ENCODE measurements at regions not wholly inside any gene's neighbourhood (a gene's known extent, or its start where the extent isn't known, plus 50 kb on each side); places are given as distances from the start of the nearest gene placed in this dataset.

DNA sequence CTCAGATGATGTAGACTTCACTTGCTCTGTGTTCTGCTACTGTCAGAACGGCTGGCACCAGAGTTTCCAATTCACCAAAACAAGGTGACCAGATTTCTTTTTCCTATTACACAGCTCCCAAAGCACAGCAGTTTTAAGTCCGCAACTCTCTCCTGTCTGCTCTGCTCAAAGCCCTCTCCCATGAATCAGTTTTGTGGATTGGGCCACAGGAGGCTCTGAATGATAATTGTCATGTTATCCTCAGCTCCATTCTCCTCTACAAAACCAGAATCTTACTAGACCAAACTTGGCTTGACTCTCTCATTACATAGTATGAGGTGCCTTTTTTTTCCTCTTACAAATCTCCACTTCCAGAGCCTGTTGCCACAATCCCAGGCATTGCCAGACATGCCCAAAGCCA is 223.5 kb downstream of the SNX13 start:
- Histone ChIP-seq H3K36me3 (ENCODE audit: low read length) (no peaks in the 10 kb centered on the region), H3K27ac (ENCODE audit: low read depth, low read length) (no peak overlapping the region), H3K79me2 (ENCODE audit: insufficient read depth, low read length) (no peaks in the 10 kb centered on the region), H3K9ac (ENCODE audit: low read length) (no peak overlapping the region), H3F3A (ENCODE audit: insufficient read depth) (no peaks in the 10 kb centered on the region), H2AFZ (ENCODE audit: low read depth, low read length, severe bottlenecking) (no peak overlapping the region), H3K27me3 (ENCODE audit: low read length) (no peaks in the 10 kb centered on the region), H4K20me1 (ENCODE audit: low read depth, low read length) (no peaks in the 10 kb centered on the region), H3K4me2 (ENCODE audit: low read depth, low read length, poor library complexity, severe bottlenecking) (no peak overlapping the region), H3K4me3 (ENCODE audit: insufficient read depth, low read length, poor library complexity, severe bottlenecking) (no peak overlapping the region), H3K9me2 (replicated peaks; ENCODE audit: insufficient read depth, low read length) (no peaks in the 10 kb centered on the region), H3K9me3 (ENCODE audit: insufficient read depth, low read length) (no peaks in the 10 kb centered on the region)
- TF ChIP-seq EZH2phosphoT487 (conservative IDR thresholded peaks at IDR 0.05; ENCODE audit: low read length): no peak
- TF ChIP-seq, protein P1, sequence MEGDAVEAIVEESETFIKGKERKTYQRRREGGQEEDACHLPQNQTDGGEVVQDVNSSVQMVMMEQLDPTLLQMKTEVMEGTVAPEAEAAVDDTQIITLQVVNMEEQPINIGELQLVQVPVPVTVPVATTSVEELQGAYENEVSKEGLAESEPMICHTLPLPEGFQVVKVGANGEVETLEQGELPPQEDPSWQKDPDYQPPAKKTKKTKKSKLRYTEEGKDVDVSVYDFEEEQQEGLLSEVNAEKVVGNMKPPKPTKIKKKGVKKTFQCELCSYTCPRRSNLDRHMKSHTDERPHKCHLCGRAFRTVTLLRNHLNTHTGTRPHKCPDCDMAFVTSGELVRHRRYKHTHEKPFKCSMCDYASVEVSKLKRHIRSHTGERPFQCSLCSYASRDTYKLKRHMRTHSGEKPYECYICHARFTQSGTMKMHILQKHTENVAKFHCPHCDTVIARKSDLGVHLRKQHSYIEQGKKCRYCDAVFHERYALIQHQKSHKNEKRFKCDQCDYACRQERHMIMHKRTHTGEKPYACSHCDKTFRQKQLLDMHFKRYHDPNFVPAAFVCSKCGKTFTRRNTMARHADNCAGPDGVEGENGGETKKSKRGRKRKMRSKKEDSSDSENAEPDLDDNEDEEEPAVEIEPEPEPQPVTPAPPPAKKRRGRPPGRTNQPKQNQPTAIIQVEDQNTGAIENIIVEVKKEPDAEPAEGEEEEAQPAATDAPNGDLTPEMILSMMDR (IDR thresholded peaks at IDR 0.05; ENCODE audit: insufficient read depth, low read length, poor library complexity, severe bottlenecking): no peak

DNA sequence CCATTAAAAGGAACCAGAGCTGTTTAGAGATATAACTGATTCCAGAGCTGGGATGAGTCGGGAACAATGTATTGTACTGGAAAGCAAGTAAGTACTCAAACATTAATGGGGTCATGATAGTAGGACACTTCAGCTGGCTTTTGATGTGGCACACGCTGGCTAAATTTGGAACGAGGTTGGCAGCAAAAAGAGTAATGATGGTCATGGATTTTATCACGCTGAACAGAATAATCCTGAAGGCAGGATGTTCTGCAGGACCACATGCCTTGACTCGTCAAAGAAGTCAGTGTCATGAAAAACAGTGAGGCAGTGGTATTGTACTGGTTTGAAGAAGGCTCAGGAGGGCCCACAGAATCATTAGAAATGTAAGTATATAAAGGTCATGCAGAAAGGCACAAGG is 220.3 kb downstream of the SNX13 start:
- Histone ChIP-seq H3K27me3 (ENCODE audit: low read length) (no peaks in the 10 kb centered on the region), H3K79me2 (ENCODE audit: insufficient read depth, low read length) (no peaks in the 10 kb centered on the region), H3F3A (ENCODE audit: insufficient read depth) (no peaks in the 10 kb centered on the region), H3K36me3 (ENCODE audit: low read length) (no peaks in the 10 kb centered on the region), H4K20me1 (ENCODE audit: low read depth, low read length) (no peaks in the 10 kb centered on the region), H3K27ac (ENCODE audit: low read depth, low read length) (no peak overlapping the region), H3K9me3 (ENCODE audit: insufficient read depth, low read length) (no peaks in the 10 kb centered on the region), H3K9ac (ENCODE audit: low read length) (no peak overlapping the region), H3K4me3 (ENCODE audit: insufficient read depth, low read length, poor library complexity, severe bottlenecking) (no peak overlapping the region), H3K9me2 (replicated peaks; ENCODE audit: insufficient read depth, low read length) (no peaks in the 10 kb centered on the region), H3K4me2 (ENCODE audit: low read depth, low read length, poor library complexity, severe bottlenecking) (no peak overlapping the region), H2AFZ (ENCODE audit: low read depth, low read length, severe bottlenecking) (no peak overlapping the region)
- TF ChIP-seq, protein P1 (IDR thresholded peaks at IDR 0.05; ENCODE audit: insufficient read depth, low read length, poor library complexity, severe bottlenecking): no peak
- no peak for TF ChIP-seq EZH2phosphoT487 (conservative IDR thresholded peaks at IDR 0.05; ENCODE audit: low read length)

DNA sequence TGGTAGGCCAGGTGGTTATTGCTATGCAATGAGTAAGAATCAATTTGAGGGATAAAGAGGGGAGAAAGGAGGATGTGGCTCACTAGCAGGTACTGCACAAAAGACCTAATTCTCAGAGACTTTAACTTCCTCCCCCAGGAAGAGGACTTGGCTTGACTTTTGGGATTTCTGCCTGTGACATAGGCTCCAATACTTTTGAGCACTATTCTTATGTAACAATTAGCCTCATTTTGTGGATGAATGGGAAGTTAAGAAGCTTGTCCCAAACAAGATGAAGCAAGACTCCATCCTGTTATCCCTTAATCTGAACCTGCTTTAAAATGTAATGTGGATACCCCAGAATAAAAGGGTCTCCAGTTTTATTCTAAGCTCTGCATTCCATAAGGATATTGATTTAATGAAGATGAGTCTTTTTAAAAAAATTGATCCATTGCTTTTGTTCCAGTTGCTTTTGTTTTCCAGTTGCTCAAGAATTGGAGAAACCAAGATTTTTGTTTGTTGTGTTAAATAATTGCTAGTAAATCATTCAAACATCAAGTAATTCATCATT is 218.5 kb downstream of the SNX13 start:
- Histone ChIP-seq H3K9me2 (replicated peaks; ENCODE audit: insufficient read depth, low read length) (no peaks in the 10 kb centered on the region), H2AFZ (ENCODE audit: low read depth, low read length, severe bottlenecking) (no peak overlapping the region), H3K79me2 (ENCODE audit: insufficient read depth, low read length) (no peaks in the 10 kb centered on the region), H3K4me3 (ENCODE audit: insufficient read depth, low read length, poor library complexity, severe bottlenecking) (no peak overlapping the region), H3F3A (ENCODE audit: insufficient read depth) (no peaks in the 10 kb centered on the region), H3K27me3 (ENCODE audit: low read length) (no peaks in the 10 kb centered on the region), H3K4me2 (ENCODE audit: low read depth, low read length, poor library complexity, severe bottlenecking) (no peak overlapping the region), H4K20me1 (ENCODE audit: low read depth, low read length) (no peaks in the 10 kb centered on the region), H3K9me3 (ENCODE audit: insufficient read depth, low read length) (no peaks in the 10 kb centered on the region), H3K36me3 (ENCODE audit: low read length) (no peaks in the 10 kb centered on the region), H3K9ac (ENCODE audit: low read length) (no peak overlapping the region), H3K27ac (ENCODE audit: low read depth, low read length) (no peak overlapping the region)
- TF ChIP-seq, protein P1 (IDR thresholded peaks at IDR 0.05; ENCODE audit: insufficient read depth, low read length, poor library complexity, severe bottlenecking): no peak
- no peak for TF ChIP-seq EZH2phosphoT487 (conservative IDR thresholded peaks at IDR 0.05; ENCODE audit: low read length)
